ENCODE measurements at regions not wholly inside any gene's neighbourhood (a gene's known extent, or its start where the extent isn't known, plus 50 kb on each side); places are given as distances from the start of the nearest gene placed in this dataset.
A peak's percentile ranks its signal among the peaks of the same experiment; 100 is the strongest.

GRCh38 chr15:70272565-70273355, 175.0 kb upstream of the TLE3 start:
- no peak for DNase-seq

GRCh38 chr15:70271422-70272088, 173.8 kb upstream of the TLE3 start:
- DNase-seq, result peak; percentile 47

GRCh38 chr15:70270752-70271111, 173.0 kb upstream of the TLE3 start:
- no peak for DNase-seq

GRCh38 chr15:70269991-70270751, 172.5 kb upstream of the TLE3 start:
- no peak for DNase-seq

- no peak for DNase-seq
These were observed 171.7 kb upstream of the TLE3 start for GRCh38 chr15:70269311-70269911.

GRCh38 chr15:70268698-70269251, 171.1 kb upstream of the TLE3 start:
- no peak for DNase-seq

- DNase-seq, result no peak
These were observed 170.2 kb upstream of the TLE3 start for GRCh38 chr15:70267879-70268278.

- no peak for DNase-seq
These were observed 169.6 kb upstream of the TLE3 start for GRCh38 chr15:70267306-70267705.

GRCh38 chr15:70266412-70267121, 168.8 kb upstream of the TLE3 start:
- DNase-seq, result peak; percentile 82

- no peak for DNase-seq
These were observed 168.3 kb upstream of the TLE3 start for GRCh38 chr15:70265986-70266385.

- no peak for DNase-seq
These were observed 167.8 kb upstream of the TLE3 start for GRCh38 chr15:70265466-70265978.

GRCh38 chr15:70264738-70265465, 167.2 kb upstream of the TLE3 start:
- DNase-seq, result no peak

- peak; percentile 42 for DNase-seq
These were observed 166.4 kb upstream of the TLE3 start for GRCh38 chr15:70264014-70264582.

- no peak for DNase-seq
These were observed 165.0 kb upstream of the TLE3 start for GRCh38 chr15:70262591-70263274.

- no peak for DNase-seq
These were observed 164.5 kb upstream of the TLE3 start for GRCh38 chr15:70262171-70262570.

GRCh38 chr15:70261083-70261482, 163.4 kb upstream of the TLE3 start:
- no peak for DNase-seq

- no peak for DNase-seq
These were observed 162.9 kb upstream of the TLE3 start for GRCh38 chr15:70260580-70260979.

- DNase-seq, result peak; percentile 48
These were observed 162.2 kb upstream of the TLE3 start for GRCh38 chr15:70259640-70260508.

GRCh38 chr15:70259028-70259424, 161.3 kb upstream of the TLE3 start:
- peak; percentile 76 for DNase-seq
